ENCODE measurements at regions not wholly inside any gene's neighbourhood (a gene's known extent, or its start where the extent isn't known, plus 50 kb on each side); places are given as distances from the start of the nearest gene placed in this dataset.

- WGBS = 88% methylated on average over 8 of the region's 8 CpGs
- Histone ChIP-seq H3K4me1 (no peaks in the 10 kb centered on the region), H3K27me3 (no peaks in the 10 kb centered on the region), H3K27ac (no peak overlapping the region), H3K4me3 (no peak overlapping the region), H3K36me3 (no peaks in the 10 kb centered on the region), H3K9me3 (no peaks in the 10 kb centered on the region)
- DNase-seq (ENCODE audit: low spot score in 2 of 2) = no peak
- TF ChIP-seq EP300 (IDR thresholded peaks at IDR 0.05) (no peak), CTCF (IDR thresholded peaks at IDR 0.05) (no peak), POLR2AphosphoS5 (IDR thresholded peaks at IDR 0.05) (no peak), POLR2A (IDR thresholded peaks at IDR 0.05) (no peak)
These were observed 562.3 kb upstream of the POU3F2 start for GRCh38 chr6:98272060-98272459.

- Histone ChIP-seq H3K4me3 (no peak overlapping the region), H3K9me3 (no peaks in the 10 kb centered on the region), H3K27ac (no peak overlapping the region), H3K27me3 (no peaks in the 10 kb centered on the region), H3K4me1 (no peaks in the 10 kb centered on the region), H3K36me3 (no peaks in the 10 kb centered on the region)
- WGBS = 27% methylated on average over 2 of the region's 2 CpGs
- no peak for DNase-seq (ENCODE audit: low spot score in 2 of 2)
- TF ChIP-seq POLR2A (IDR thresholded peaks at IDR 0.05) (no peak), EP300 (IDR thresholded peaks at IDR 0.05) (no peak), CTCF (IDR thresholded peaks at IDR 0.05) (no peak)
These were observed 559.7 kb upstream of the POU3F2 start for GRCh38 chr6:98274691-98275090.

- Histone ChIP-seq H3K27ac (no peak overlapping the region), H3K9me3 (no peaks in the 10 kb centered on the region), H3K4me3 (no peak overlapping the region), H3K4me1 (no peaks in the 10 kb centered on the region), H3K27me3 (no peaks in the 10 kb centered on the region), H3K36me3 (no peaks in the 10 kb centered on the region)
- DNase-seq (ENCODE audit: low spot score in 2 of 2) = no peak
- TF ChIP-seq EP300 (IDR thresholded peaks at IDR 0.05) (no peak), POLR2AphosphoS5 (IDR thresholded peaks at IDR 0.05) (no peak), CTCF (IDR thresholded peaks at IDR 0.05) (no peak), POLR2A (IDR thresholded peaks at IDR 0.05) (no peak)
These were observed 553.9 kb upstream of the POU3F2 start for GRCh38 chr6:98280492-98280891.

- no peaks in the 10 kb centered on the region for H3K27me3 ChIP-seq
- H3K36me3 ChIP-seq = no peaks in the 10 kb centered on the region
- 92% methylated on average over 3 of the region's 3 CpGs for WGBS
- H3K9me3 ChIP-seq = no peaks in the 10 kb centered on the region
- no peak for DNase-seq (ENCODE audit: low spot score in 2 of 2)
- no peak overlapping the region for H3K4me3 ChIP-seq
- no peak for TF ChIP-seq POLR2A (IDR thresholded peaks at IDR 0.05)
- TF ChIP-seq CTCF (IDR thresholded peaks at IDR 0.05) = no peak
- TF ChIP-seq POLR2AphosphoS5 (IDR thresholded peaks at IDR 0.05) = no peak
- H3K4me1 ChIP-seq = no peaks in the 10 kb centered on the region
- no peak overlapping the region for H3K27ac ChIP-seq
These were observed 547.8 kb upstream of the POU3F2 start for GRCh38 chr6:98286620-98287019.

- TF ChIP-seq EP300 (IDR thresholded peaks at IDR 0.05) = no peak
- Histone ChIP-seq H3K9me3 (no peaks in the 10 kb centered on the region), H3K27me3 (no peaks in the 10 kb centered on the region), H3K27ac (no peak overlapping the region), H3K36me3 (no peaks in the 10 kb centered on the region), H3K4me1 (no peaks in the 10 kb centered on the region), H3K4me3 (no peak overlapping the region)
- no peak for DNase-seq (ENCODE audit: low spot score in 2 of 2)
- 85% methylated on average over 3 of the region's 3 CpGs for WGBS
These were observed 546.5 kb upstream of the POU3F2 start for GRCh38 chr6:98287876-98288275.

GRCh38 chr6:98292810-98293209, 541.6 kb upstream of the POU3F2 start:
- WGBS = 69% methylated on average over 3 of the region's 3 CpGs
- H3K36me3 ChIP-seq = no peaks in the 10 kb centered on the region
- no peaks in the 10 kb centered on the region for H3K9me3 ChIP-seq
- no peaks in the 10 kb centered on the region for H3K4me1 ChIP-seq
- TF ChIP-seq POLR2A (IDR thresholded peaks at IDR 0.05) = no peak
- TF ChIP-seq POLR2AphosphoS5 (IDR thresholded peaks at IDR 0.05) = no peak
- TF ChIP-seq CTCF (IDR thresholded peaks at IDR 0.05) = no peak
- no peak for TF ChIP-seq EP300 (IDR thresholded peaks at IDR 0.05)
- H3K27me3 ChIP-seq = no peaks in the 10 kb centered on the region
- H3K4me3 ChIP-seq = no peak overlapping the region
- no peak for DNase-seq (ENCODE audit: low spot score in 2 of 2)
- H3K27ac ChIP-seq = no peak overlapping the region
